GM12801 (cell line): ENCODE measurements at regions not wholly inside any gene's neighbourhood (a gene's known extent, or its start where the extent isn't known, plus 50 kb on each side); places are given as distances from the start of the nearest gene placed in this dataset.

Experiments used
- CTCF ChIP-seq: IDR thresholded peaks from one replicate; pipeline ENCODE4 v1.5.1; 2011; ENCODE audit warnings: control low read depth; ENCODE audit not compliant: insufficient read length; ENCODE audit errors: extremely low read depth

- no peak for TF ChIP-seq CTCF
Observed at GRCh38 chr17:33520426-33521330, 227.6 kb upstream of the ASIC2 start.

DNA sequence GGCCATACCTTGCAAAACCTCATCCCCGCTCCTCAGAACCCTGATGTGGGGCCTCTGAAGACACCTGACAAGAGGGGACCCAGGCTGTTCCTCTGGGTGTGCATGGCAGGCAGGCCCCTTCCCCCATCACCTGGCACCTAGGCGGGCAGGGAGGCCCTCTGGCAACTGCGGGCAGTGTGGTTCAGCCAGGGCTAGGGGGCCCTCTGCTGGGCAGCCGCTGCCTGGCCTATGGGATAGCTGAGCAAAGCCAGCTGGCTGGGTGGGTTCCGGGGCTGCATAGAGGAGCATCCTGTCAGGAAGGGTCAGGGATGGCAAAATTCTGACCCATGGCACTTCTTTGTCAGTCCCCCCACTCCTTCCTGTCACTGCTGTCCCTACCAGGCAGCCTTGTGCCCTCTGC is 228.7 kb upstream of the ASIC2 start:
- no peak for TF ChIP-seq CTCF

DNA sequence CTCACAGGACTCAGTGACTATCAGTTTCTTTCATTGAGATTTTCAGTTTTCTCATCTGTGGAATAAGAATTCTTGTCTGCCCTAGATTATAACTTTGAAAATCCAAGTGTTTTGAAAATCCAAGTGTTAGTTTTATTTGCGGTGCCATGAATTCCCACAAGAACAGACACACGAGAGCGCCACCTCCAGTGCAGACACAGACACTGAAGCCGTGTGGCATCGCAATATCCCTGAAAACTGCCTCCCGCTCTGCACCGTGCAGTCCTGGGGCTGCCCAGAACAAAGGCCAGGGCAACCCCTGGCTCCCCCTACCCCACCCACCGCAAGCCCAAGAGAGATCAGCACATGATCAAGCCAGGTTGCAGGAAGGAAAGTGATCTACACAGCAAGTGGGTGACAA is 229.5 kb upstream of the ASIC2 start:
- no peak for TF ChIP-seq CTCF

DNA sequence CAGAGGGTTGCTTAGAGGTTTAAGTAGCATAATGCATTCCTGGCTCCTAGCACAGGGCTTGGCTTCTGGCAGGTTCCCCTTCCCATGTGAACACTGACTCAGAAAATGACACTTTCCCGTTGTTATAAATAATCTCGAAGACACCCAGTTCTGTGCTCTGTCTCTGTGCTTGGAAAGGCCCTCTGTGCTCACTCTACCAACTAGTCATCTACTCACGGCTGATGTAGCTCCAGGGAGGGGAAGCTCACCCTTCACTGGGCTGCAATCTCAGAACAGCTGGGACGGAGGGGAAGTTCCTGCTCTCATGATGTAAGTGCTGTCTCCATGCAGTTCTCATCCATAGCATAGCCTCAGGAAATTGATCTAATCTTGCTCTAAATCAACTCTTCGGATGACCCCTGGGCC is 230.5 kb upstream of the ASIC2 start:
- no peak for TF ChIP-seq CTCF

DNA sequence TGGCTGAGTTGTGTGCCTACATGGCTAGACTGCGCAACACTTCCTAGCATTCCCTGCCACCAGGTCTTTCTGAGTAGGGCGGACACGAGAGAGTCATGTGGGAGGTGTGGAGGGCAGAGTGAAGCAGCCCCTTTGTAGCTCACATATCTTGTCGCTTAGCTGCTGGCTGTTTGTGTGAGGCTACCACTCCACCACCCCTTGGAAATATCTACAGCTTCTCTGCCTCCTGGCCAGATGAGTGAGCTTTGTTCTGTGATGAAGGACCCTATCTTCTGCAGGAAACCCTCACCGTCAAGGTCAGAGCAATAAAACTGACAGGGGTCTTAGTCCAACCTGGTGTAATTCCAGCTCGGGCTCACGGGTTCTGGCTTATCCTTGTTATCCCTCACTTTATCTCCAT is 232.1 kb upstream of the ASIC2 start:
- no peak for TF ChIP-seq CTCF

DNA sequence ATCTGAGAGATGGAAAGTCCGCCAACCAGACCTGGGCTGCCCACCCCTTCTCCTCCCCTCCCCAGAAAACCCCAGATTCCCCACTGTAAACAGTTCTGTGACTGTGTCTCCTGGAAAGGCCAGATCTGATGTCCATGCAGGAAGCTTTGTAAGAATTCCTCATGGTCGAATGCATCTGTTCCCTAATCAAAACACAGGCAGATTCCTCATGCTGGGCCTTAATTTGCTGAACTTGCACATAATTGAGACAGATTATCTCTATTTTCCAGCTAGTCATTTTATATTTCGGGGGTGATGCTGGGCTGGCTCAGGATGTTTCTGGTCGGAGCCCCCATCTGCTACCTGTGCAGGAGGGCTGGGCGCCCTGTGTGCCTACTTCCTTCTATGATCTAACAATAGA is 233.6 kb upstream of the ASIC2 start:
- TF ChIP-seq CTCF, result no peak

DNA sequence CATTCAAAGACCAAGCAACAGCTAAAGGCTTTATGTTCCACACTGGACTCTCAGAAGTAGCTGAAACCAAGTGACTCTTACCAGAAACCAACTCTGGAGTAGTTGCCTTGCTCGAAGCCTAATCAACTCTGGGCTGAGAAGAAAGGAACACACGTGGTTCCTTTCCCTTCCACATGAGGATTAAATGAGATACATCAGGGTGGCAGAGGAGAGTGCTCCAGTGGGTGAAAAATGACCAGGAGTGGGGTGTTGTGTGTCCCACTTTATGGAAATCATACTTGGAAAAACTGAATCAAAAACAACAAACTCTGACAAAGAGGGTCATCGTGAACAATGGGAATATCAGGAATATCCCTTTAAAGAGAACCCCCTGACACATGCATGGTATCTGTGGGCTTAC is 234.2 kb upstream of the ASIC2 start:
- TF ChIP-seq CTCF, result no peak
